HG02938 (cell line): ENCODE measurements at regions not wholly inside any gene's neighbourhood (a gene's known extent, or its start where the extent isn't known, plus 50 kb on each side); places are given as distances from the start of the nearest gene placed in this dataset.

Experiments used
- ATAC-seq: cut with Tn5 transposase; IDR thresholded peaks from one replicate; pipeline ENCODE4 v1.9.1; 2021; ENCODE audit warnings: mild to moderate bottlenecking, moderate library complexity; ENCODE audit not compliant: unreplicated experiment

DNA sequence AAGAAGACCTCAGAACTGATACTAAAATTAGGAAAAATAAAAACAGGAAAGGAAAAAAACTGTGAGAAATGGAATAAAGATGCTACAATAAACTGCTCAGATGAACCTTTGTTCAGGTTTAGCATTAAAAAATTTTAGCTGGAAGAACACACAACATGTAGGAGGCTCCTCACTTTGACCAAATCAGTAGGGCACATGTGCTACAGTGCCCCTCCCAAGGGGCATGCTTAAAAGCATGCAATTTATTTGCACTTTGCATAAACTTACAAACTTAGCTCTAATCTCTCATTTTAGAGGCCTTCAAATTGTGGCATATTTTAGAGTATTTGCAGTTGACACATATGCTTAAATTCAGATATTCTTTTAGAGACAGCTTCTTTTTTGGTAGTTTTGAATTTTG lies 570.2 kb downstream of the UTRN start:
- no peak for ATAC-seq

DNA sequence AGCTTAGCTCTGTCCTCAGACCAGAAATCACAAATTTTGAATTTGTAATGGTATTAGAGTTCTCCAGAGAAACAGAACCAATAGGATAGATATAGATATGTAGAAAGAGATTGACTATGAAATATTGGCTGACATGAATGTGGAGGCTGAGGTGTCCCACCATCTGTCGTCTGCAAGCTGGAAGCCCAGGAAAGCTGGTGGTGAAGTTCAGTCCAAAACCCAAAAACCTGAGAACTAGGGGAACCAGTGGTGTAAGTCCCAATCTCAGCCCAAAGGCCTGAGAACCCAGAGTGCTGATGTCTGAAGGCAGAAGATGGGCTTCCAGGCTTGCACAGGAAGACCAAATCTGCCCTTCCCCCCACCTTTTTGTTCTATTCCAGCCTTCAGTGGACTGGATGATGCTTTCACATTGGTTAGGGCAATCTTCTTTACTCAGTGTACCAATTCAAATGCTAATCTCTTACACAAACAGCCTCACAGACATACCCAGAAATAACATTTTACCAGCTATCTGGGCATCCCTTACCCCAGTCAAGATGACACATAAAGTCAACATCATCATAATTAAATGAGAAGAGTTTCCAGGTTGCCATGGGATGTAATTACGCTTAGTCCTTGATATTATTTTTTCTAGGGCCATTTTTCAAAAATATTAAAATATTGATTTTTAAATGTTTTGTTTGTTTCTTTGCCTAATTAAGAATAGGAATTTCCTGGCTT lies 570.8 kb downstream of the UTRN start:
- no peak for ATAC-seq

DNA sequence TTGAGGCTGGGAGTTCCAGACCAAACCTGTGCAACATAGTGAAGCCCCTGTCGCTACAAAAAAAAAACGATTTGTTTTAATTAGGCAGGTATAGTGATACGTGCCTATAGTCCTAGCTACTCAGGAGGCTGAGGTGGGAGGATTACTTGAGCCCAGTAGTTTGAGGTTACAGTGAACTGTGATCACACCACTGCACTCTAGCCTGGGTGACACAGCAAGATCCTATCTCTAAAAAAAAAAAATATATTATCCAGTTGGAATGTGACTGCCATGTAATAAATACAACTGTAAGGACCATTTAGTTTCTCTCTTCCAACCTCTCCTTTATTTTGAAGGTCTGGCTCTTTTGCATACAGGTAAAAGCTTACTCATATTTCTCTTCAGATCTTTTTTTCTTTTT lies 571.5 kb downstream of the UTRN start:
- ATAC-seq: no peak

DNA sequence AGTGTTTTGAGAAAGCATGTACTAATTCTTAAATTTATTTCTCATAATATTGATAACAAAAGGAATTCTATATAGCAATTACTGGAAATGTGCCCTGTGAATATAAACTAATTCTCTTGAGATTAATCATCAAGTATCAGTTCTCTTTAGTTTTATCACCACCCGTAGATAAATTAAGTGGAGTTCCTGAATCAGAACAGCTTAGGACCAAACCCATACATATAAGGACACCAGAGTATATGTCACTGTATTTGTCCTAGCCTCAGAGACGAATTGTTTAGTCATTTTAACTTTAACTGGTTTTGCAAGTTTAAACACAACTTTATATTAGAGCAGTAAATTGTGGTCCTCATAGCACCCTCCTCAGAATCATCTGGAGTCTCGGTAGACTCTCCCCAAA lies 572.0 kb downstream of the UTRN start:
- no peak for ATAC-seq

DNA sequence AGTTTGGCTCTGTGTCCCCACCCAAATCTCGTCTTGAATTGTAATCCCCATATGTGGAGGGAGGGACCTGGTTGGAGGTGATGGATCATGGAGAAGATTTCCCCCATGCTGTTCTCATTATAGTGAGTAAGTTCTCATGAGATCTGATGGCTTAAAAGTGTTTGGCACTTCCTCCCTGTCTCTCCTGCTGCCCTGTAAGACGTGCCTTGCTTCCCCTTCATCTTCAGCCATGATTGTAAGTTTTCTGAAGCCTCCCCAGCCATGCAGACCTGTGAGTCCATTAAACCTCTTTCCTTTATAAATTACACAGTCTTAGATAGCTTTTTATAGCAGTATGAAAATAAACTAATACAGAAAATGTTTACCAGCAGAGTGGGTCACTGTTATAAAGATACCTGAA lies 577.6 kb downstream of the UTRN start:
- no peak for ATAC-seq

DNA sequence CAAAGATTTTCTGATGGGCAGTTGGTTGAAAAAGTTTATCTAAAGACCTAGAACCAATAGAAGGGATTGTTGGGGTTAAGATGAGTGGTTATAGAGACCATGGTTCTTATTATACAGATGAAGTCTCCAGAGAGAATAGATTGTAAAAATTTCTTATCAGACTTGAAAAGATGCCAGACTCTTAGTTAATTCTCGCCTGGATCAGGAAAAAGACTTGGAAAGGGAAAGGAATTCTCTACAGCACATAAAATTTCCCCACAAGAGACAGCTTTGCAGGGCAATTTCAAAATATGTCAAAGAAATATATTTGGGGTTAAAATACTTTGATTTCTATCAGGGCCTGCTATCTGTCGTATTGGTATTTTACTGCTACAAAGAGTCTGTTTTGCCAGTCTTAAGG lies 582.6 kb downstream of the UTRN start:
- no peak for ATAC-seq

DNA sequence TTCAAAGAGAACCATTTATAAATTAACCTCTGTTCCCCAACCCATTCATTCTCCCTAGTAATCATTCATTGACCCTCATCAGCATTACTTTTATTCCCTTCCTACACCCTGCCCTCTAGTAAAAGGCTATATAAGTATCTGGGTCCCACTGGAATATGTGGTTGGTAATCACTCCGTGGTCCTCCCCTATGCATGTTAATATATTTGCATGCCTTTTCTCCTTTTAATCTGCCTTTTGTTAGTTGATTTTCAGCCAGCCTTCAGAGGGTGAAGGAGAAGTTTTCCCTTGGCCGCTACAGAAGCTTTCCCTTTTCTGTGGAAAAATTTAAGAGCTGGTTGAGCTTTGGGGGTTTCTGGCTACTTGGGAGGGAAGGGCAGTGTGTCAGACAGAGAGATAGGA lies 585.6 kb downstream of the UTRN start:
- no peak for ATAC-seq

DNA sequence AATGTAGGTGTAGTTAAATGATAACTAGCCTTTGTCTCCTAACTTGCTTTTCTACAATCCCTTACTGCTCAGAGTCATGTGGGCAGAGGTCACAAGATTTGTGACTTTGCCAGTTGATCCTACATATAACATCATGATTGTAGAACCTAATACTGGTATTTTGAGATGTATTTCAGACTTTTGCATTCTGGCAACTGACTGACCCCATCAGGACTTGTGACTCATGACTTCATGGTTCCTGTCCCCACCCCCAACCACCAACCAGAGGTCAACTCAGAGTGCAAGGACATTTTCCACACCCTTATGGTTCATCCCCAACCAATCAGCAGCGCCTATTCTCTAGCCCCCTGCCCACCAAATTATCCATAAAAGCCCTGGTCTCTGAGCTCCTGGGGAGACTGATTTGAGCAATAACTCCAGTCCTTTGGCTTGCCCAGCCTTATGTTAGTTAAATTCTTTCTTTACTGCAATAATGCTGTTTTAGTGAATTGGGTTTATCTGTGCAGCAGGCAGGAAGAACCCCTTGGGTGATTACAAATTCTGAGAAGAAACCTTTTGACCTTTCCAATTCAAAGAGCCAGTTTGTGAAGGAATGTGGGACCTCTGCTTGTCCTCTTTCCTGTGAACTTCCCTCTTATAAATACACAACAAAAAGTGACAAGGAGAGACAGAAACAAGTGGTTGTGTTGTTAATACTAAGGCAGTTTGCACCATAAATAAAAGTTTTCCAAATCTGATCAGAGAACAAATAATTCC lies 588.7 kb downstream of the UTRN start:
- no peak for ATAC-seq

DNA sequence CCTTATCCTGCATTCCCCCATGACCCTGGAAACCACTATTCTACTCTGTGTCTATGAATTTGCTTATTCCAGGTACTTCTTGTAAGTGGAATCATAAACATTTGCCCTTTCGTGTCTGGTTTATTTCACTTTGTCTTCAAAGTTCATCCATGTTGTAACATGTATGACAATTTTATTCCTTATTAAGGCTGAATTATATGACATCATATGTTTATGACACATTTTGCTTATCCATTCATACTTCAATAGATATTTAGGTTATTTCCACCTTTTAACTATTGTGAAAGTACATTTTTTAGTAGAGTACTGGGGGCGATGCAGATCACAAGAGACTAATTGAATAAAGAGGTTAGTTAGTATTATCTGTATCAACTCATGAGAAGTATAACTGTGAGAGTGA lies 591.6 kb downstream of the UTRN start:
- ATAC-seq: no peak

DNA sequence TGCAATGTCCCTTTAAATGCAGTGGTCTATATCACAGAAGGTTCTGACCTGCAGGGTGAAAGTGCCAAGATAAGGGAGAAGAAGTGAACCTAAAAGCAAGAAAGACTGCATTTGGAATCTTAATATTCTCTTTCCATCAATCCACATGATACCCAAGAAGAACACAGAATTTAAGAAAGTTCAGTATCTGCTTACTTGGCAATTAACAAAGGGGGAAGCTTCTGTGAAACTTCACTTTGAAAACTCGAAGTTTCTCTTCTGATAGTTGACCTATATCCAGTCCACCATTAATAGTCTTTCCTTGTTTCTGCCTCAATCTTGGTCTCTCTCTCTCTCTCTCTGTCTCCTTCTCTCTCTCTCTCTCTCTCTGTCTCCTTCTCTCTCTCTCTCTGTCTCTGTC lies 592.0 kb downstream of the UTRN start:
- ATAC-seq: no peak

DNA sequence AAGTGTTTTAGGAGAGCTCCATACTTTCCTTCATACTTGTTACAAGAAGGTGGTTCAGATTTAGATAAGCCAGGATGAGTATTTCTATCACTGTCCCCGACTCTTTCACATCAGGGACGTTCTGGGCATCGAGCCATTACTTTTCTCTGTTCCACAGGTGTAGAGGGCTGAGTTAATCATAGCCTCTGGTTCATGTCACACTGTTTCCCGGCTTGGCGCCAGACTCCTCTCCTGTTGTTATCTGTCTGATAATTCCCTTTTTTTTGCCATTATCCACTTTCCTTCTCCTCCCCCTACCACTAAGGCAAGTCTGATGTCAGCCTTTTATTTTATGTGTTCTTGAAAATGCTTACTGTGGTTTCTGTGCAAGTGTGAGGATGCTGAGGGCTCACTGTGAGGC lies 593.4 kb downstream of the UTRN start:
- no peak for ATAC-seq

DNA sequence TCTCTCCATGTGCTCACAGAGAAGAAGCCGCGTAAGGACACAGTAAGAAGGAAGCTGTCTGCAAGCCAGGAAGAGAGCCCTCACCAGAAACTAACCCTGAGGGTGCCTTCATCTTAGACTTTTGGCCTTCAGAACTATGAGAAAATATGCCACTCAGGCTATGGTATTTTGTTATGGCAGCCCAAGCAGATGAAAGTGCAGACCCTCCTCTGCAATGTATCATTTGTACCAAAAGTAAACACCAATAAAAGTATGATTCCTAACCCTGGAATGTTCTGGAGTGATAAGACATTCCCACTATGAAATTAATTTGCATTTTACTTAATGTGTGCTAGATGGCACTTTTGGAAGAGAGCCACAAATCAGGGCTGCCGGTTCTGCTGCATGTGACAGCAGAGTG lies 594.3 kb downstream of the UTRN start:
- no peak for ATAC-seq

DNA sequence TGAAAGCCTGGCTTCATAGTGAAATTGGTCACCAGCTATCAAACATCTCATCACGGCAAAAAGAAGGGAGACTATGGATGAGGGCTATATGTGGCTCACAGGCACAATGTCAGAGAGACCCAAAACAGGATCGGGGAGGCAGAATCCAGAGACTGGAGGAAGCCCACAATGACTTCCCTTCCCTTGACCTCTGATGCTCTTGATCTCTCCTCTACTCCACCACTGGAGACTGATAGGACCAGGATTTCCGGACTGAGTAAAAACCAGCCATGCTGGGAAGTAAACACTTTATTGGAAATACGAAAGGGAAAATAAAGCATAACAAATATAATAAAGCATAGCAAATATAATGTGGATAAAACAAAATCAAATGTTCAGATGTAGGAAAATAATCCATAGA lies 597.3 kb downstream of the UTRN start:
- ATAC-seq: no peak

DNA sequence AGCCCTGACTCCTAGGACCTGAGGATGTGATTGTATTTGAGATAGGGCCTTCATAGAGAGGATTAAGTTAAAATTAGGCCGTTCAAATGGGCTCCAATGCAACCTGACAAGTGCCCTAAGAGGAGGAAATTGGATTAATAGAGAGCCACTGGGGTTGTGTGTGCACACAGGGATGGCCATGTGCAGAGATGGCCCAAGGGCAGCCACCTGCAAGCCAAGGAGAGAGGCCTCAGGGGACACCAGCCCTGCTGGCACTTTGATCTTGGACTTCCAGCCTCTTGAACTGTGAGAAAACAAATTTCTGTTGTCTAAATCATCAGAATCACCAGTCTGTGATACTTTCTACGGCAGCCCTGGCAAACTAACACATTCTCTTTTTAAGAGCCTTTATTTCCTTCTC lies 598.8 kb downstream of the UTRN start:
- ATAC-seq: no peak

DNA sequence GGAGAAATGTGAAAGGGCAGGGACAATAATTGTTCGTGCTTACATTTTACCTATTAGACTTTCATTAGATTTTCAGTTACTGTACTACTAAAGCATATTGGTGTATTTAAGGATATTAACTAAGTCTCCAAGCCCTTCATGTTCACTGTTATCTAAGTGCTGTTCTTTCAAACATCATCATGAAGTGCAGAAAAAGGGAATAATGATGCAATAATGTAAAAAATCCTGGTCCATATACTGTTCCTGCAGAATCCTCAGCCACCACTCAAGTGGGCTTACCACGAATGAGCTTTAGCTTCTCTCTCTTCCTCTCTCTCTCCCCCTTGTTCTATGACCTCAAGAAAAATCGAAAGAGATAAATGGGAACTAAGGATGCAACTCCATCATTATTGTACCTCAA lies 600.7 kb downstream of the UTRN start:
- ATAC-seq: no peak

DNA sequence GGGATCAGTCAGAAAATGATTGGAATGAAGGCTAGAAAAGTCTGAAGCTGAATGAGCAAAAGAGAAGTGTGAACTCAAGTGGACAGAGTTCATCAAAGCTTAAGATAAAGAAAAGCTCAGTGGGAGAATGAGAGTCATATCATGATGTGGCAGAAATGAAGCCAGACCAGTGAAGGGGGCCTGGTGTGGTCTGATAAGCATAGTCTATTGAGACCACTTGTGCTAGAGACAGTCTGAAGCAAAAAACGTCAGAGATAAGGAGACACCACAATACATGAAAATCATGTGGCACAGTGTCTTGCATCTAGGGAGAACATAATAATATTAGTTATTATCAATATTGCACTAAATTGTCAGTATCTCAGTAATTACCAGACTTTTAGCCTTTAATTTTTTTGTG lies 601.5 kb downstream of the UTRN start:
- ATAC-seq: no peak

DNA sequence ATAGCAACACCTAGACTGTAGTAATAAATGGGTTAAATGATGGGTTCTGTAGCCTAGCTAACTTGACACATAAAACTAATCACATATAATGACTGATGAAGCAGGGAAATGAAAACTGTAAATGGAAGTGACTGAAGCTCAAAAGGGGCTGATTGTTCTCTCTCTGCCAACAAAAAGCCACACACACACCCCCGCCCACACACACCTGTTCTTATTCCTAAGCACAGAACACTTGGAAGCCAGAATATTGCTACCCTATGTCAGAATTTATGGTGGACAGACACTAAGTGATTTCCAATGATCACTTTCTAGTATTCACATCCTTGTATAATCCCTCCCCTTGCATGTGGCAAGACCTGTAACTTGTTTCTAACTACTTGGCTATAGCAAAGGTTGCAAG lies 603.5 kb downstream of the UTRN start:
- no peak for ATAC-seq

DNA sequence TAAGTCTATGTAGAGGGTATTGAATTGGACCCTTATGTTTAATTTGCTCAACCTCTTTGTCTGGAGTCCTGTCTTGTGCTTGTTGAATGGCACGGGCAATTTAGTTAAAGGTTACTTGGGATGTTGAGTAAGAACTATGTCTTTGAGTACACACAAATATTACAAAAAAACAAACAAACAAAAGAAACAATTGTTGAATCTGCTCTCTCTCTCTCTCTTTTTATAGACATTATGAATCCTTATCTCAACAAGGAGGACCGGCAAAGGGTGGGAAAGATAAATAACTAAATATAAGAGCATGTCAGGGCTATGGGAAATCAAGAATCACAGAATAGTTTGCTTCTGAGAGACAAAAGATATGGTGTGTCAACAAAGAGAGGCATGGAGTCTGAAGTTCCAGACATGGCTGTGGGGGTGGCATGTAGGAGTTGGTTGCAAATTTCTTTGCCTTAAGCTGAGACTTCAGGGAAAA lies 608.6 kb downstream of the UTRN start:
- ATAC-seq: no peak

DNA sequence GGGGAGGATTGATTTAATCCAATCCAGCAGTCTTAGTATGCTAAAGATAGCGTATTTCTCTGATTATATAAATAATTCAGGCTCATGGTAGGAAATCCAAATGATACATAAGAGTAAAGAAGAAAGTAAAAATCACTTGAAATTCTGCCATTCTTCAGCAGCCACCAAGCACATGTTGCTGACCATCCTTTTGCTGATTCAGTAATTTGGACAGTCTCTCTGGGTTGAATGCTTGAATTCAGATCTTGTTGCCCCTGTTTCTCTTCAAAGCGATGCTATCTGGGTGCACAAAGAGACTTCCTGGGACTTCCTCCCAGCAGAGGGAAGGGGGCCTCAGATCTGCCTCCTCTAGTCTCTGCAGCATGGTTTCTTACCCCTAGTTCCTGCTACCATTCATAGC lies 609.1 kb downstream of the UTRN start:
- ATAC-seq: no peak

DNA sequence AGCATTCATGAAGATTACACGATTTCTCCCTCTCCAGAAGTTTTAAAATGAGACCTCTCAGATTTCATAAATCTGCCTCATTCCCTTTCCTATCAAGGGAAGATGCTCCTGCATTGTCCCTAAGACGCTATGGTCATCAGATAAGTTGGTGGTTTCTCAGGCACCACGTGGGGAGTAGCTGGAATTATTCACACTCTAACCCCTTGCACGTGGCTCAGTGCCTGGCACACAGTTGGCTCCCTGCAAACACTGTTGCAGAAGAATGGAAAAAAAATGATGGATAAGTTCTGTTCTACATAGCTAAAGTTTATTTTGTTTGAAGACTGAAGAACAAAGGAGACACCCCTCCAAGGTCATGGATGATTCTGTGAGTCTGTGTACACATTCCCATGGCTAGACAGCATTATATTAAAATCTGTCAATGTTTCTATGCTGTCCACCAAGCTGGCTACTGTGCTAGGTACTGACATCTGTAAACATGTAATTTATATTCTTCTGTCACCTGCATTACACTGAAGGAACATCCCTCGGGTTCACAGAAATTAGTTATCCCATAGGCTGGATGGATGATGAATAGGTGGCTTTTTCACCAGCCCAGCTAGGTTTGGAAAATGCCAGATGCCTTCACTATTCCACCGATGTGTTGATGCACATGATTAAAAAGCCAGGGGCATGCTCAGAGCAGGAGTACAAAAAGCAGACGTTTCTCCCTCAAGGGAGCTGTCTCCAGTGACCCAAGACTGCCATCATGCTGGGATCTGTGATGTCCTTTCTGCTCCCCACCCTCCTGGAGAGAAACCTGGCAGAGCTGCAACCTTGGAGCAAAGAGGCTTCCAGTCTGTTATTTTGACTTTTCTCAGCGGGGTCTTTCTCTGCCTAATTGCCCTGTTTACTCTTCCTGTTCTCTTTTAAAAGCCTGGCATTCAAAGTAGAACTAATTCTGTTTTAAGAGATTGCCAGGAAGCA lies 610.5 kb downstream of the UTRN start:
- ATAC-seq: no peak

DNA sequence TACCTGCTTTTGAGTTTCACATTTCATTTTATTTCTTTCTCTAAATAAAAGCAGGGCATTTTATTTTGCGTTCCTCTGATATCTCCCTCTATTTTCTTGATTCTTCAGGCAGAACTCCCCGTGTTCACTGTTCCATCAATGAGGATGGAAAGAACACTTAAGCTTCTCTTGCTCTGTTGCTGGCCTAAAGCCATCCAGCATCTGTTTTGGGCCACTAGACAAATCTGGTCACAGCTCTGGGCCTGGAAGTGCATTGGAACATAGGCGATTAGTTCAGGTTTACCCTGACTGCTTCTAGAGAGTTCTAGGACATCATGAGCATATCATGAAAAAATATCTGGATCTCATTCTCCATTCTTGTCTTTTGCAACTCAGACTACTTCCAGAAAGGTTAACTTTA lies 611.2 kb downstream of the UTRN start:
- no peak for ATAC-seq

DNA sequence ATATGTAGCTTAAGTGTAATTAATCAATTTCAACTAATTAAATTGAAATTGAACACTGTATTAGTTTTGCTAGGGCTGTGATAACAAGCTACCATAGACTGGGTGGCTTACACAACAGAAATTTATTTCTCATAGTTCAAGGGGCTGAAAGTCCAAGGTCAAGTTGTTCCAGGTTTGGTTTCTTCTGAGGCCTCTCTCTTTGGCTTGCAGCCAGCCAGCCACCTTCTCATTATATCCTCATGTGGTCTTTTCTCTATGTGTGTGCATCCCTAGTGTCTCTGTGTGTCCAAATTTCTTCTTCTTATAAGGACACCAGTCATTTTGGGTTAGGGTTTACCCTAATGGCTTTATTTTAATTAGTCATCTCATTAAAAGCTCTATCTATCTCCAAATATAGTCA lies 611.7 kb downstream of the UTRN start:
- no peak for ATAC-seq
